ENCODE measurements at regions not wholly inside any gene's neighbourhood (a gene's known extent, or its start where the extent isn't known, plus 50 kb on each side); places are given as distances from the start of the nearest gene placed in this dataset.
"Not testable (repeated sequence)": the region's sequence is repeated elsewhere in the genome, so short reads cannot be mapped to it uniquely, and the experiment has no call there.

GRCh38 chr5:3155717-3156116 lies 404.2 kb upstream of the IRX2 start:
- no peaks in the 10 kb centered on the region for H3K4me1 ChIP-seq (replicated peaks)

DNA sequence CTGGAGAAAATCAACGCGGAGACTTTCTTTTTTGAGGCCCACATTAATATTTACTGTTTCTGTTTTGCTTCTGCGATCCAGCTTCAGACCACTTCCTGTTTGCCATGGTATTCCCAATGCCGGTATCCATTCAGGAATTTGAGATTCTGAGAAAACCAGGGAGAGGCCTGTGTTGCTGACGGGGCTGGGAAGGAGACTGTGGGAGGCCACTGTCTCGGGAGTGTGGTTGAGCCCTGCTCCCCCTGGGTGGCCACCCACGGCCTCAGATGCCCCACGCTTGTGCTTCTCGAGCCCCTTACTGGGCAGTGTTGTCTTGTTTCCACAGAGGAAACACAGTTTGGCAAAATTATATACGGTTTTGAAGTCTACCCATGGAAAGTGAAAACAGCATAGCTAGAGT lies 403.6 kb upstream of the IRX2 start:
- Histone ChIP-seq H3K4me1 (replicated peaks) (no peaks in the 10 kb centered on the region), H3K27me3 (replicated peaks; ENCODE audit: insufficient read depth) (peaks cover 2% of the 10 kb centered on the region), H3K27ac (no peak overlapping the region), H3K9me3 (no peaks in the 10 kb centered on the region), H3K4me3 (no peak overlapping the region), H3K36me3 (no peaks in the 10 kb centered on the region)
- 73% methylated on average over 10 of the region's 10 CpGs for WGBS
- DNase-seq (ENCODE audit: low spot score): no peak
- TF ChIP-seq POLR2AphosphoS5 (IDR thresholded peaks at IDR 0.05): no peak
- no peak for TF ChIP-seq POLR2A (IDR thresholded peaks at IDR 0.05)
- no peak for TF ChIP-seq CTCF (IDR thresholded peaks at IDR 0.05)
- intact Hi-C loops (cut with DNase I): no loop called here

More at GRCh38 chr5:3155717-3156116, 404.2 kb upstream of the IRX2 start:
- Histone ChIP-seq H3K27ac (no peak overlapping the region), H3K9me3 (no peaks in the 10 kb centered on the region), H3K4me3 (no peak overlapping the region), H3K27me3 (replicated peaks; ENCODE audit: insufficient read depth) (no peaks in the 10 kb centered on the region), H3K36me3 (no peaks in the 10 kb centered on the region)
- DNase-seq (ENCODE audit: low spot score): no peak
- 93% methylated on average over 10 of the region's 10 CpGs for WGBS
- TF ChIP-seq CTCF (IDR thresholded peaks at IDR 0.05): no peak
- TF ChIP-seq POLR2A (IDR thresholded peaks at IDR 0.05): no peak
- TF ChIP-seq POLR2AphosphoS5 (IDR thresholded peaks at IDR 0.05): no peak
- intact Hi-C loops (cut with DNase I): no loop called here

DNA sequence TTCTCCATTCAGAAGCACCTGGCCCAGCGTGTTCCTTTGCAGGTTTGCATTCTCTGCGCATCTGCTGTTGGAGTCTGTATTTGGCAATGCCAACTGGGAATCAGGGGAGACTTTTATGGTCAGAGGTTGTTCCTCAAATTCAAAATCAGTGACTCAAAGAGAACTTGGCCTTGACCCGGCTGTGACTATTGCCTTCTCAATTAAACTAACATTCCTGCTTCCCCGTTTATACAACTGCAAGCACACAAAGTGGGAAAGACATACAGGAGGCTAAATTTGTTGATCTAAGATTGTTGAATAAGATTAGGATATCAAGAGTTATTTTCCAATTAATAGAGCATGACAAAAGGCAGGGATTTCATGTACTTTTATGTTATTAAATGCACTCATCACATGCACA lies 402.4 kb upstream of the IRX2 start:
- no peak for DNase-seq (ENCODE audit: low spot score)
- no peak for TF ChIP-seq POLR2A (IDR thresholded peaks at IDR 0.05)
- no peak for TF ChIP-seq POLR2AphosphoS5 (IDR thresholded peaks at IDR 0.05)
- no peak for TF ChIP-seq CTCF (IDR thresholded peaks at IDR 0.05)

DNA sequence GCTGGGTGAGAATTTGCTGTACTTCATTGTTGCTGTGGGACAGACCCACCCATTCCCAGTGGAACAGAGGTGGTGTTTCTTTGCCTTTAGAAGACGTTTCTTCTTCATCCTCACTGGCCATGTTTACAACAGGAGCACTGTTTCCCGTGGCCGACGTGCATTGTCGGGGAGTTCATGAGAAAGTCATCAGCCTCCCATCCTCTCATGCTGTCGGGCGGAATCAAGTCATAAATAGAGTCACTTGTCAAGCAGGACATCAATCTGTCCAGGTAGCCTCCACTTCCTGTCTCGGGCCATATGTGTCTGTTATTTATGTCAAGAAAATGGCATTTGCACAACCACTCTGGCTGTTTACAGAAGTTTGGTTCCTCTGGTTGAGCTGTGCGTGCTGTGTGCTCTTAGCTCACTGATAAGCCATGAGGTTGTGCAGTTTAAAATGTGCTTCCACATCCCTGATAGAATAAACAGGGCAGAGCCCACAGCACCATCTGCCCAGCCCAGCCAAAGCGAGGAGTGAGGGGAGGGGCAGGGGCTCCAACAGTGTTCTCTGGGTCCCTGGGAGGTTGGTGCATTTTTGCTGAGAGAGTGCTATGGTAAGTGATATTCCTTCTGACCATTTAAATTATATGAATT lies 401.9 kb upstream of the IRX2 start:
- Histone ChIP-seq H3K36me3 (no peaks in the 10 kb centered on the region), H3K27me3 (replicated peaks; ENCODE audit: insufficient read depth) (peaks cover 2% of the 10 kb centered on the region), H3K9me3 (no peaks in the 10 kb centered on the region), H3K27ac (no peak overlapping the region), H3K4me3 (no peak overlapping the region), H3K4me1 (replicated peaks) (no peaks in the 10 kb centered on the region)
- WGBS: 60% methylated on average over 10 of the region's 10 CpGs
- TF ChIP-seq POLR2A (IDR thresholded peaks at IDR 0.05) (no peak), POLR2AphosphoS5 (IDR thresholded peaks at IDR 0.05) (no peak), CTCF (IDR thresholded peaks at IDR 0.05) (no peak)
- intact Hi-C loops (cut with DNase I): no loop called here
- no peak for DNase-seq (ENCODE audit: low spot score)

More for the DNA sequence above, 402.4 kb upstream of the IRX2 start:
- no peaks in the 10 kb centered on the region for H3K4me1 ChIP-seq (replicated peaks)
- H3K27ac ChIP-seq: no peak overlapping the region
- H3K27me3 ChIP-seq (replicated peaks; ENCODE audit: insufficient read depth): peaks cover 2% of the 10 kb centered on the region
- no peak overlapping the region for H3K4me3 ChIP-seq
- WGBS: 21% methylated on average over 4 of the region's 4 CpGs
- no peaks in the 10 kb centered on the region for H3K9me3 ChIP-seq
- intact Hi-C loops (cut with DNase I): no loop called here
- no peaks in the 10 kb centered on the region for H3K36me3 ChIP-seq

DNA sequence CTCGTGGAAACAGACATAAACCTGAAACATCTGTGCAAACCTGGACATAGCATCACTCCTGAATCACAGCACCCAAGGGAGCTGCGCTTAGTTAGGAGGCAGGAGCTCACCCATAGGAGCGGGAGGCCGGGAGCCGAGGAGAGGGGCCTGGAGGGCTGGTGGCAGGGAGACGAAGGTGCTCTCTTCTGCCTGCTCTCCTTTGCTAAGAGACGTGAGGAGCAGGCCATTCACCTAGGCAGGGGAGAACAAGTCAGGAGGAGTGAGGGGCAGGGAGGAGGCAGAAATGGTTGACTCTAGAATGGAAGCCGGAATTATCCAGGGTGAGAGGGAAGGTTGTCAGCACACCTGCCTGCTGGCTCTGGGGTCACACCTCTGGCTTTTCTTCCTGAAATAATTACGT lies 398.4 kb upstream of the IRX2 start:
- H3K9me3 ChIP-seq: no peaks in the 10 kb centered on the region
- no peak overlapping the region for H3K4me3 ChIP-seq
- intact Hi-C loops (cut with DNase I): no loop called here
- DNase-seq (ENCODE audit: low spot score): no peak
- no peaks in the 10 kb centered on the region for H3K4me1 ChIP-seq (replicated peaks)
- TF ChIP-seq CTCF (IDR thresholded peaks at IDR 0.05) (no peak), POLR2A (IDR thresholded peaks at IDR 0.05) (no peak), POLR2AphosphoS5 (IDR thresholded peaks at IDR 0.05) (no peak)
- peaks cover 2% of the 10 kb centered on the region for H3K27me3 ChIP-seq (replicated peaks; ENCODE audit: insufficient read depth)
- WGBS: 92% methylated on average over 9 of the region's 9 CpGs
- H3K27ac ChIP-seq: no peak overlapping the region
- H3K36me3 ChIP-seq: no peaks in the 10 kb centered on the region

GRCh38 chr5:3147405-3147804 lies 395.9 kb upstream of the IRX2 start:
- intact Hi-C loops (cut with DNase I); H3K36me3 ChIP-seq: not testable (repeated sequence)
- WGBS: 100% methylated on average over 1 of the region's 1 CpG

More at GRCh38 chr5:3147405-3147804, 395.9 kb upstream of the IRX2 start:
- not testable (repeated sequence) for H3K27me3 ChIP-seq (replicated peaks; ENCODE audit: insufficient read depth); H3K9me3 ChIP-seq; DNase-seq (ENCODE audit: low spot score); H3K4me3 ChIP-seq; H3K4me1 ChIP-seq (replicated peaks); H3K27ac ChIP-seq
